ENCODE measurements at regions not wholly inside any gene's neighbourhood (a gene's known extent, or its start where the extent isn't known, plus 50 kb on each side); places are given as distances from the start of the nearest gene placed in this dataset.

DNA sequence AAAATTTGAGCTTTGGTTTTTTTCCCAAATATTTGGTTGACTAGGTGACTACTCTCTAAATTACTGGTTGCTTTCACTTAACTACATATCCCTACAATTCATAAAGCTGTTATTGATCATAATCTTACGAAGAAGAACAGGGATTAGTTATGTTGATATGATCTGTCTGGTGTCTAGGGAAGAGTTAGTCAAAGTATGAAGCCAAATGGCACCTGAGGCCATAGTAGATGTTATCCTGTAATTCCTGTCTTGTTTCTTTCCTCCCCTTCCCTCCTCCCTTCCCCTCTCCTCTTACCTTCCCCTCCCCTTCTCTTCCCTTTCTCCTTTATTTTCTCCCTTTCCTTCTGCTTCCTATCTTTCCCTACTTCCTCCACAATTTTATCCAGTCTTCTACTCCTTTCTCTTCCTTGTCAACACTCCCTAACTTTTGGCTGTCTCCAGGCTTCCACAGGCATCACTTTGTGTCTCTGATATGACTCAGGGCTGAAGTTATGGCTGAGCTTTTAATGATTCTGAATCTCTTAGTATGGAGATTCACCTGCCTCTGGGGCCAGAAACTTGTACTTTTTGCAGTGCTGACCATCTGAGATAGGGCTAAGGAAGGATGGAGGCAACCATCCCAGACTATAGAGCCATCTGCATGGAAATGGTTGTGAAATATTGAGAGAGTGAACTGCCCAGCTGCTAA is 149.9 kb upstream of the TCF4 start:
- H3K36me3 Mint-ChIP-seq: no peaks in the 10 kb centered on the region
- WGBS (ENCODE audit: insufficient coverage): no CpG with 5 or more reads among the region's 1 CpG
- no peaks in the 10 kb centered on the region for H3K79me2 ChIP-seq (ENCODE audit: insufficient read depth, low read length)

DNA sequence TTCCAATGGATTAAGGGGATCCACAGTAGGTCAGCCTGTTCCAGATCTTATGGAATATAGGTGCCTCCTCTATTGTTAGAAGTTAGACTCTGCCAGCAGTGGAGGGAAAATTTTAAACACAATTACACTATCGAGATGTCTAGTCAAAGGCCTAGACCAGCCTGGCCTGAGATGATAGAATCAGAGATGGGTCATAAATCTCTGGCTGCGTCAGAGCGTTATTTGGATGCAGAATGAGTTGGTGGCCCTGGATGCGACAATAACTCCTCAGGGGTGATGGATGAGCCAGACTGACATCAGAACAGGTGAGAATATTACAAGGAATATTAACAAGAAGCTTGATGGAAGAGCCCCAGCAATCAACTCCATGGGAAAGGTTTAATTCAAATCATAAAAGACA is 149.3 kb upstream of the TCF4 start:
- Histone ChIP-seq H3K4me2 (replicated peaks; ENCODE audit: extremely low read depth, low read length, poor library complexity, severe bottlenecking) (no peak overlapping the region), H3K4me1 (ENCODE audit: control insufficient read depth in 1 of 2, insufficient read depth in 2 of 2, low read length in 2 of 2) (no peaks in the 10 kb centered on the region), H3K9ac (ENCODE audit: insufficient read depth, low read length, poor library complexity, severe bottlenecking) (no peak overlapping the region), H3K9me3 (replicated peaks in 1 of 2; ENCODE audit: control insufficient read depth in 1 of 2, insufficient read depth in 1 of 2, low read length in 2 of 2) (no peaks in the 10 kb centered on the region), H4K20me1 (ENCODE audit: insufficient read depth, low read length) (no peaks in the 10 kb centered on the region), H2AFZ (ENCODE audit: insufficient read depth, low read depth, low read length, poor library complexity, severe bottlenecking) (no peak overlapping the region), H3K79me2 (ENCODE audit: insufficient read depth, low read length) (no peaks in the 10 kb centered on the region), H3K4me3 (replicated peaks in 1 of 3; ENCODE audit: low read depth in 2 of 3, low read length in 3 of 3) (no peak overlapping the region), H3K27ac (ENCODE audit: low read depth in 1 of 2, low read length in 2 of 2) (no peak overlapping the region), H3K27me3 (ENCODE audit: control insufficient read depth in 2 of 2, insufficient read depth in 2 of 2, low read length in 2 of 2) (no peaks in the 10 kb centered on the region), H3K36me3 (replicated peaks in 1 of 2; ENCODE audit: control insufficient read depth in 1 of 2, insufficient read depth in 2 of 2, low read length in 2 of 2) (no peaks in the 10 kb centered on the region)
- H3K27ac Mint-ChIP-seq: no peak overlapping the region
- H3K9me3 Mint-ChIP-seq: peaks cover 0 to 4% (median under 1%) of the 10 kb centered on the region in 7 donors
- no CpG with 5 or more reads among the region's 4 CpGs for whole genome bisulfite sequencing (ENCODE audit: insufficient coverage)
- H3K4me3 Mint-ChIP-seq: no peak overlapping the region
- H3K27me3 Mint-ChIP-seq (ENCODE audit: low read depth in 3 of 3): peaks cover 0 to 4% (median 2%) of the 10 kb centered on the region in 3 donors
- no peak for TF ChIP-seq CTCF (IDR thresholded peaks at IDR 0.05)
- DNase-seq: no peak
- H3K36me3 Mint-ChIP-seq: no peaks in the 10 kb centered on the region
- no peaks in the 10 kb centered on the region for H3K4me1 Mint-ChIP-seq
- intact Hi-C loops (cut with micrococcal nuclease): no loop called here

More for the DNA sequence above, 149.9 kb upstream of the TCF4 start:
- no peak for TF ChIP-seq CTCF (IDR thresholded peaks at IDR 0.05)
- Mint-ChIP-seq H3K4me1 (no peaks in the 10 kb centered on the region), H3K9me3 (peaks cover 0 to 6% (median 1%) of the 10 kb centered on the region in 7 donors), H3K27me3 (ENCODE audit: low read depth in 3 of 3) (peaks cover 0 to 4% (median 2%) of the 10 kb centered on the region in 3 donors), H3K4me3 (no peak overlapping the region), H3K27ac (no peak overlapping the region)
- no peak for DNase-seq
- intact Hi-C loops (cut with micrococcal nuclease): no loop called here
- no peak overlapping the region for H3K4me3 ChIP-seq (replicated peaks in 1 of 3; ENCODE audit: low read depth in 2 of 3, low read length in 3 of 3)
- H3K36me3 ChIP-seq (replicated peaks in 1 of 2; ENCODE audit: control insufficient read depth in 1 of 2, insufficient read depth in 2 of 2, low read length in 2 of 2): no peaks in the 10 kb centered on the region
- no peaks in the 10 kb centered on the region for H3K27me3 ChIP-seq (ENCODE audit: control insufficient read depth in 2 of 2, insufficient read depth in 2 of 2, low read length in 2 of 2)
- no peak overlapping the region for H3K9ac ChIP-seq (ENCODE audit: insufficient read depth, low read length, poor library complexity, severe bottlenecking)
- H3K4me1 ChIP-seq (ENCODE audit: control insufficient read depth in 1 of 2, insufficient read depth in 2 of 2, low read length in 2 of 2): no peaks in the 10 kb centered on the region
- H3K9me3 ChIP-seq (replicated peaks in 1 of 2; ENCODE audit: control insufficient read depth in 1 of 2, insufficient read depth in 1 of 2, low read length in 2 of 2): no peaks in the 10 kb centered on the region
- H4K20me1 ChIP-seq (ENCODE audit: insufficient read depth, low read length): no peaks in the 10 kb centered on the region
- H3K27ac ChIP-seq (ENCODE audit: low read depth in 1 of 2, low read length in 2 of 2): no peak overlapping the region
- no peak overlapping the region for H2AFZ ChIP-seq (ENCODE audit: insufficient read depth, low read depth, low read length, poor library complexity, severe bottlenecking)
- no peak overlapping the region for H3K4me2 ChIP-seq (replicated peaks; ENCODE audit: extremely low read depth, low read length, poor library complexity, severe bottlenecking)
